HL-60 (cell line): ENCODE measurements at regions not wholly inside any gene's neighbourhood (a gene's known extent, or its start where the extent isn't known, plus 50 kb on each side); places are given as distances from the start of the nearest gene placed in this dataset.
"Not testable (repeated sequence)": the region's sequence is repeated elsewhere in the genome, so short reads cannot be mapped to it uniquely, and the experiment has no call there.

Experiments
- DNase-seq, 2 experiments: peaks; one replicate each; pipeline ENCODE4 v3.0.0-alpha.2; 2010 to 2020; ENCODE audit warnings: low read depth in 1 of 2, low spot score in 1 of 2
- H3K27ac ChIP-seq: fragments of 250-450 bp; sonication (Bioruptor Pico); replicated peaks from 2 replicates; pipeline ENCODE4 v1.5.1; 2020; ENCODE audit warnings: mild to moderate bottlenecking, moderate library complexity
- H3K27me3 ChIP-seq: fragments of 250-450 bp; sonication (Bioruptor Pico); 2 replicates; pipeline ENCODE4 v1.5.1; 2021; ENCODE audit warnings: mild to moderate bottlenecking, moderate library complexity; ENCODE audit not compliant: insufficient read depth, poor library complexity, severe bottlenecking
- H3K4me3 ChIP-seq: replicated peaks from 2 replicates; pipeline ENCODE4 v1.5.1; 2011; ENCODE audit warnings: mild to moderate bottlenecking, control low read depth, low read length; ENCODE audit not compliant: insufficient read depth
- CTCF ChIP-seq: IDR thresholded peaks from one replicate; pipeline ENCODE4 v1.5.1; 2011; ENCODE audit warnings: low read length, control low read depth, inconsistent platforms; ENCODE audit not compliant: insufficient read depth
- GABPA ChIP-seq: IDR thresholded peaks from 2 replicates; pipeline ENCODE4 v1.6.1; 2012; ENCODE audit warnings: low read depth
- POLR2AphosphoS5 ChIP-seq: IDR thresholded peaks from 2 replicates; pipeline ENCODE4 v1.6.1; 2012; ENCODE audit warnings: low read depth
- REST ChIP-seq: IDR thresholded peaks from 2 replicates; pipeline ENCODE4 v1.6.1; 2012; ENCODE audit warnings: low read depth; ENCODE audit not compliant: insufficient replicate concordance
- SPI1 ChIP-seq: IDR thresholded peaks from 2 replicates; pipeline ENCODE4 v1.6.1; 2012; ENCODE audit warnings: low read depth, mild to moderate bottlenecking, borderline replicate concordance

GRCh38 chr10:62699148-62699547, 105.4 kb upstream of the ADO start:
- H3K4me3 ChIP-seq: no peak overlapping the region
- TF ChIP-seq POLR2AphosphoS5 (no peak), SPI1 (no peak), CTCF (no peak), REST (no peak), GABPA (no peak)
- no peak for DNase-seq

GRCh38 chr10:62704121-62704520, 100.4 kb upstream of the ADO start:
- not testable (repeated sequence) for H3K27ac ChIP-seq, DNase-seq, H3K4me3 ChIP-seq, H3K27me3 ChIP-seq

More at GRCh38 chr10:62699148-62699547, 105.4 kb upstream of the ADO start:
- no peak overlapping the region for H3K27ac ChIP-seq
- H3K27me3 ChIP-seq: no peaks in the 10 kb centered on the region

- no peak for DNase-seq
- H3K27me3 ChIP-seq: no peaks in the 10 kb centered on the region
- TF ChIP-seq REST (no peak), POLR2AphosphoS5 (no peak), GABPA (no peak)
- no peak overlapping the region for H3K27ac ChIP-seq
- no peak overlapping the region for H3K4me3 ChIP-seq
These were observed 98.7 kb upstream of the ADO start for GRCh38 chr10:62705789-62706188.

GRCh38 chr10:62707810-62708209, 96.7 kb upstream of the ADO start:
- H3K4me3 ChIP-seq: no peak overlapping the region

More at GRCh38 chr10:62707810-62708209, 96.7 kb upstream of the ADO start:
- H3K27me3 ChIP-seq: no peaks in the 10 kb centered on the region
- H3K27ac ChIP-seq: no peak overlapping the region
- TF ChIP-seq SPI1 (no peak), CTCF (no peak), GABPA (no peak)
- no peak for DNase-seq
